DND-41 (cell line): ENCODE measurements at regions not wholly inside any gene's neighbourhood (a gene's known extent, or its start where the extent isn't known, plus 50 kb on each side); places are given as distances from the start of the nearest gene placed in this dataset.

ENCODE experiments used
- EZH2 ChIP-seq: IDR thresholded peaks from 3 replicates; pipeline ENCODE4 v1.6.1; 2012; ENCODE audit warnings: borderline replicate concordance, low read depth, mild to moderate bottlenecking, moderate library complexity, low read length, inconsistent platforms; ENCODE audit not compliant: severe bottlenecking
- TF ChIP-seq, protein P1 (sequence below): IDR thresholded peaks from 2 replicates; pipeline ENCODE4 v1.5.1; 2012; ENCODE audit warnings: borderline replicate concordance, low read length, moderate library complexity, mild to moderate bottlenecking; ENCODE audit not compliant: poor library complexity, severe bottlenecking; ENCODE audit errors: extremely low read depth

DNA sequence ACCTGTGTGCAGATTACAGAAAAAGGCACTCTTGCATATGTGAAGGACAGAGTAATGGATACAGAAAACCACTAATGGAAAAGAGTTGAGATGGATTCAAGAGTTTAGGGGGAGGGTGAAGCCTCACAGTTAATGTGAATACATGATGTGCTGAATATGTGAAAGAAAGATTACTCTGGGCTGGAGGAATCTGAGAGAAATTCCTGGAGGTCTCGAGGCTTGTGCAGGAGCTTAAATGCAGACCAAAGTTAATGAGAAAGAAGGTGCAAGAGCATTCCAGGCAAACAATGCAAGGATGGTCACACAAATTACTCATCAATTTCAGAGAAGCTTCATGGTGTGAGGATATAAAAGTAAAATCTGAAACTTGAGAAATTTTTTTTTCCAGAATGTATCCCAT, 768.8 kb downstream of the STPG2 start:
- TF ChIP-seq, protein P1, sequence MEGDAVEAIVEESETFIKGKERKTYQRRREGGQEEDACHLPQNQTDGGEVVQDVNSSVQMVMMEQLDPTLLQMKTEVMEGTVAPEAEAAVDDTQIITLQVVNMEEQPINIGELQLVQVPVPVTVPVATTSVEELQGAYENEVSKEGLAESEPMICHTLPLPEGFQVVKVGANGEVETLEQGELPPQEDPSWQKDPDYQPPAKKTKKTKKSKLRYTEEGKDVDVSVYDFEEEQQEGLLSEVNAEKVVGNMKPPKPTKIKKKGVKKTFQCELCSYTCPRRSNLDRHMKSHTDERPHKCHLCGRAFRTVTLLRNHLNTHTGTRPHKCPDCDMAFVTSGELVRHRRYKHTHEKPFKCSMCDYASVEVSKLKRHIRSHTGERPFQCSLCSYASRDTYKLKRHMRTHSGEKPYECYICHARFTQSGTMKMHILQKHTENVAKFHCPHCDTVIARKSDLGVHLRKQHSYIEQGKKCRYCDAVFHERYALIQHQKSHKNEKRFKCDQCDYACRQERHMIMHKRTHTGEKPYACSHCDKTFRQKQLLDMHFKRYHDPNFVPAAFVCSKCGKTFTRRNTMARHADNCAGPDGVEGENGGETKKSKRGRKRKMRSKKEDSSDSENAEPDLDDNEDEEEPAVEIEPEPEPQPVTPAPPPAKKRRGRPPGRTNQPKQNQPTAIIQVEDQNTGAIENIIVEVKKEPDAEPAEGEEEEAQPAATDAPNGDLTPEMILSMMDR = no peak
- no peak for TF ChIP-seq EZH2
